Tibial artery (tissue), 4 donors: ENCODE measurements at regions not wholly inside any gene's neighbourhood (a gene's known extent, or its start where the extent isn't known, plus 50 kb on each side); places are given as distances from the start of the nearest gene placed in this dataset.

ENCODE experiments used
- DNase-seq, 2 donors: peaks; one replicate each; pipeline ENCODE4 v3.0.0-alpha.2; 2019
- H3K27ac ChIP-seq, 2 donors: fragments of 200-600 bp; sonication (generic) in 1 of 2; 1 replicate in 1 of 2; 2 replicates in 1 of 2; pipeline ENCODE4 v1.5.1; 2018 to 2019; ENCODE audit warnings: mild to moderate bottlenecking in 1 of 2
- H3K27me3 ChIP-seq, 2 donors: fragments of 200-600 bp; sonication (generic) in 1 of 2; one replicate each; pipeline versions ENCODE4 v1.5.1 to v1.6.0; 2016 to 2019
- H3K36me3 ChIP-seq, 3 donors: fragments of 200-600 bp; sonication (generic) in 2 of 3; one replicate each; pipeline ENCODE4 v1.5.1; 2016 to 2019; ENCODE audit warnings: mild to moderate bottlenecking in 2 of 3
- H3K4me1 ChIP-seq, 4 donors: fragments of 200-600 bp; sonication (generic) in 2 of 4; 1 replicate in 3 of 4; 2 replicates in 1 of 4; pipeline ENCODE4 v1.5.1; 2016 to 2019
- H3K4me3 ChIP-seq, 2 donors: fragments of 200-600 bp; sonication (generic) in 1 of 2; 1 replicate in 1 of 2; 2 replicates in 1 of 2; pipeline ENCODE4 v1.5.1; 2018 to 2019; ENCODE audit warnings: mild to moderate bottlenecking in 2 of 2
- H3K9me3 ChIP-seq, 3 donors: fragments of 200-600 bp; sonication (generic) in 1 of 3; one replicate each; pipeline ENCODE4 v1.5.1; 2016 to 2019
- CTCF ChIP-seq, 2 experiments: fragments of 200-600 bp in 1 of 2; fragments of 450-650 bp in 1 of 2; IDR thresholded peaks; one replicate each; pipeline ENCODE4 v1.5.1; 2017 to 2019; ENCODE audit warnings: antibody characterized with exemption in 2 of 2, mild to moderate bottlenecking in 1 of 2, moderate library complexity in 1 of 2
- intact Hi-C: fragments of 100-400 bp; cut with DNase I; formaldehyde crosslinking; loops from one replicate; pipeline ENCODE4 v1.15.0; 2023; ENCODE audit warnings: low total_unique reads

GRCh38 chr5:2905741-2906140 is 154.3 kb upstream of the IRX2 start:
- no peak for TF ChIP-seq CTCF (IDR thresholded peaks at IDR 0.05)
- no peaks in the 10 kb centered on the region for H3K36me3 ChIP-seq
- H3K27ac ChIP-seq, result no peak overlapping the region
- no peaks in the 10 kb centered on the region for H3K27me3 ChIP-seq
- no peak overlapping the region for H3K4me3 ChIP-seq
- peak in 1 of 2 donors; percentile 34 for DNase-seq
- H3K9me3 ChIP-seq, result no peaks in the 10 kb centered on the region
- no peaks in the 10 kb centered on the region for H3K4me1 ChIP-seq
- intact Hi-C loops, result no loop called here

- Histone ChIP-seq H3K9me3 (no peaks in the 10 kb centered on the region), H3K36me3 (no peaks in the 10 kb centered on the region), H3K4me1 (no peaks in the 10 kb centered on the region), H3K27ac (no peak overlapping the region), H3K4me3 (no peak overlapping the region), H3K27me3 (no peaks in the 10 kb centered on the region)
- no peak for TF ChIP-seq CTCF (IDR thresholded peaks at IDR 0.05)
- intact Hi-C loops, result no loop called here
- peak in 1 of 2 donors; percentile 34 for DNase-seq
Measured at GRCh38 chr5:2904956-2905355, 153.5 kb upstream of the IRX2 start.

- no peaks in the 10 kb centered on the region for H3K36me3 ChIP-seq
- peak in 1 of 2 donors; percentile 21 for DNase-seq
- no peak for TF ChIP-seq CTCF (IDR thresholded peaks at IDR 0.05)
- no peak overlapping the region for H3K27ac ChIP-seq
- intact Hi-C loops, result no loop called here
- H3K9me3 ChIP-seq, result no peaks in the 10 kb centered on the region
- no peaks in the 10 kb centered on the region for H3K27me3 ChIP-seq
- H3K4me1 ChIP-seq, result no peaks in the 10 kb centered on the region
- no peak overlapping the region for H3K4me3 ChIP-seq
Measured at GRCh38 chr5:2904399-2904798, 152.9 kb upstream of the IRX2 start.

- intact Hi-C loops, result no loop called here
- DNase-seq, result peak in 1 of 2 donors; percentile 38
- Histone ChIP-seq H3K27me3 (no peaks in the 10 kb centered on the region), H3K9me3 (no peaks in the 10 kb centered on the region), H3K4me3 (no peak overlapping the region), H3K27ac (no peak overlapping the region), H3K4me1 (no peaks in the 10 kb centered on the region), H3K36me3 (no peaks in the 10 kb centered on the region)
- no peak for TF ChIP-seq CTCF (IDR thresholded peaks at IDR 0.05)
Measured at GRCh38 chr5:2903451-2904395, 152.2 kb upstream of the IRX2 start.

GRCh38 chr5:2902742-2903297 is 151.3 kb upstream of the IRX2 start:
- H3K36me3 ChIP-seq, result no peaks in the 10 kb centered on the region
- H3K27ac ChIP-seq, result no peak overlapping the region
- intact Hi-C loops, result no loop called here
- DNase-seq, result peak in 1 of 2 donors; percentile 28
- H3K9me3 ChIP-seq, result no peaks in the 10 kb centered on the region
- no peaks in the 10 kb centered on the region for H3K27me3 ChIP-seq
- no peak for TF ChIP-seq CTCF (IDR thresholded peaks at IDR 0.05)
- H3K4me3 ChIP-seq, result no peak overlapping the region
- no peaks in the 10 kb centered on the region for H3K4me1 ChIP-seq
